ENCODE measurements at regions not wholly inside any gene's neighbourhood (a gene's known extent, or its start where the extent isn't known, plus 50 kb on each side); places are given as distances from the start of the nearest gene placed in this dataset.

GRCh38 chr4:72805284-72805683 lies 236.3 kb upstream of the ADAMTS3 start:
- Histone ChIP-seq H3K9me3 (peaks cover 0 to 3% (median 0%) of the 10 kb centered on the region in 11 donors), H3K4me1 (no peaks in the 10 kb centered on the region), H3K27ac (no peak overlapping the region), H3K4me3 (no peak overlapping the region), H3K27me3 (no peaks in the 10 kb centered on the region), H3K36me3 (no peaks in the 10 kb centered on the region)
- 62 to 67% methylated on average over 2 of the region's 2 CpGs for WGBS, 2 donors
- intact Hi-C loops (cut with DNase I): no loop called here
- ATAC-seq (no peak), DNase-seq (no peak)
- TF ChIP-seq CTCF (IDR thresholded peaks at IDR 0.05): no peak

GRCh38 chr4:72797486-72797885 lies 228.5 kb upstream of the ADAMTS3 start:
- Histone ChIP-seq H3K36me3 (no peaks in the 10 kb centered on the region), H3K27ac (no peak overlapping the region), H3K27me3 (no peaks in the 10 kb centered on the region), H3K4me1 (no peaks in the 10 kb centered on the region), H3K9me3 (peaks cover 0 to 20% (median 0%) of the 10 kb centered on the region in 11 donors), H3K4me3 (no peak overlapping the region)
- intact Hi-C loops (cut with DNase I): no loop called here
- no peak for TF ChIP-seq CTCF (IDR thresholded peaks at IDR 0.05)
- no peak for DNase-seq
- 81 to 85% methylated on average over 1 of the region's 1 CpG for WGBS, 2 donors
- ATAC-seq: no peak

- Histone ChIP-seq H3K4me3 (no peak overlapping the region), H3K4me1 (no peaks in the 10 kb centered on the region), H3K27me3 (no peaks in the 10 kb centered on the region), H3K9me3 (peaks cover 0 to 20% (median 0%) of the 10 kb centered on the region in 11 donors), H3K36me3 (no peaks in the 10 kb centered on the region), H3K27ac (no peak overlapping the region)
- intact Hi-C loops (cut with DNase I): no loop called here
- DNase-seq: no peak
- 32 to 75% methylated on average over 2 of the region's 2 CpGs for WGBS, 2 donors
- no peak for TF ChIP-seq CTCF (IDR thresholded peaks at IDR 0.05)
- no peak for ATAC-seq
These were observed 222.0 kb upstream of the ADAMTS3 start for GRCh38 chr4:72791054-72791453.

GRCh38 chr4:72786401-72786990 lies 217.5 kb upstream of the ADAMTS3 start:
- intact Hi-C loops (cut with DNase I): no loop called here
- H3K9me3 ChIP-seq: no peaks in the 10 kb centered on the region
- H3K36me3 ChIP-seq: no peaks in the 10 kb centered on the region
- no peaks in the 10 kb centered on the region for H3K27me3 ChIP-seq
- ATAC-seq: no peak
- H3K4me1 ChIP-seq: no peaks in the 10 kb centered on the region
- no peak overlapping the region for H3K4me3 ChIP-seq
- 51 to 52% methylated on average over 6 of the region's 6 CpGs for WGBS, 2 donors
- TF ChIP-seq CTCF (IDR thresholded peaks at IDR 0.05): no peak
- H3K27ac ChIP-seq: no peak overlapping the region
- DNase-seq: no peak
